MCF 10A (cell line): ENCODE measurements at regions not wholly inside any gene's neighbourhood (a gene's known extent, or its start where the extent isn't known, plus 50 kb on each side); places are given as distances from the start of the nearest gene placed in this dataset.

ENCODE experiments used
- BruUV-seq: library from RNA; stranded (reverse); fragments of 400-500 nt; replicated peaks from 2 replicates; lab custom pipeline; 2021; lab: Mats Ljungman, UMichigan
- CTCF ChIA-PET: fragments of 300-600 bp; sonication (Branson Sonifier 250); formaldehyde crosslinking; extraction: SDS; loops from one replicate; lab custom pipeline; 2021; ENCODE audit warnings: antibody characterized with exemption, inconsistent platforms; lab: Yijun Ruan, JAX
- POLR2A ChIA-PET: fragments of 300-600, 350-650 bp; sonication (Branson Sonifier 250); formaldehyde crosslinking; extraction: SDS; loops from one replicate; lab custom pipeline; 2020; ENCODE audit warnings: antibody characterized with exemption, inconsistent platforms; lab: Yijun Ruan, JAX
- DNase-seq: peaks from one replicate; pipeline ENCODE4 v3.0.0-alpha.2; 2018; ENCODE audit not compliant: unreplicated experiment
- H3K27ac Mint-ChIP-seq: one replicate; pipeline ENCODE4 v1.8.0; 2022; ENCODE audit warnings: mild to moderate bottlenecking, low read depth, mixed read lengths; ENCODE audit not compliant: unreplicated experiment
- H3K27me3 Mint-ChIP-seq: one replicate; pipeline ENCODE4 v1.8.0; 2022; ENCODE audit warnings: mixed read lengths; ENCODE audit not compliant: insufficient read depth, unreplicated experiment
- H3K36me3 Mint-ChIP-seq: one replicate; pipeline ENCODE4 v1.8.0; 2022; ENCODE audit warnings: mild to moderate bottlenecking, moderate library complexity, mixed read lengths; ENCODE audit not compliant: insufficient read depth, unreplicated experiment
- H3K4me1 Mint-ChIP-seq: one replicate; pipeline ENCODE4 v1.8.0; 2022; ENCODE audit warnings: mixed read lengths; ENCODE audit not compliant: insufficient read depth, unreplicated experiment
- H3K4me3 Mint-ChIP-seq: one replicate; pipeline ENCODE4 v1.8.0; 2022; ENCODE audit warnings: mild to moderate bottlenecking, moderate library complexity, mixed read lengths; ENCODE audit not compliant: unreplicated experiment
- H3K9me3 Mint-ChIP-seq: one replicate; pipeline ENCODE4 v1.8.0; 2022; ENCODE audit warnings: mixed read lengths; ENCODE audit not compliant: unreplicated experiment
- intact Hi-C: fragments of 100-400 bp; cut with micrococcal nuclease; formaldehyde crosslinking; loops from 2 replicates; pipeline ENCODE4 v1.14.1; 2022
- TF ChIP-seq, protein P1 (sequence below): fragments of 200-600 bp; IDR thresholded peaks from one replicate; pipeline ENCODE4 v1.8.0; 2022; ENCODE audit warnings: antibody characterized with exemption, mild to moderate bottlenecking; ENCODE audit not compliant: unreplicated experiment

DNA sequence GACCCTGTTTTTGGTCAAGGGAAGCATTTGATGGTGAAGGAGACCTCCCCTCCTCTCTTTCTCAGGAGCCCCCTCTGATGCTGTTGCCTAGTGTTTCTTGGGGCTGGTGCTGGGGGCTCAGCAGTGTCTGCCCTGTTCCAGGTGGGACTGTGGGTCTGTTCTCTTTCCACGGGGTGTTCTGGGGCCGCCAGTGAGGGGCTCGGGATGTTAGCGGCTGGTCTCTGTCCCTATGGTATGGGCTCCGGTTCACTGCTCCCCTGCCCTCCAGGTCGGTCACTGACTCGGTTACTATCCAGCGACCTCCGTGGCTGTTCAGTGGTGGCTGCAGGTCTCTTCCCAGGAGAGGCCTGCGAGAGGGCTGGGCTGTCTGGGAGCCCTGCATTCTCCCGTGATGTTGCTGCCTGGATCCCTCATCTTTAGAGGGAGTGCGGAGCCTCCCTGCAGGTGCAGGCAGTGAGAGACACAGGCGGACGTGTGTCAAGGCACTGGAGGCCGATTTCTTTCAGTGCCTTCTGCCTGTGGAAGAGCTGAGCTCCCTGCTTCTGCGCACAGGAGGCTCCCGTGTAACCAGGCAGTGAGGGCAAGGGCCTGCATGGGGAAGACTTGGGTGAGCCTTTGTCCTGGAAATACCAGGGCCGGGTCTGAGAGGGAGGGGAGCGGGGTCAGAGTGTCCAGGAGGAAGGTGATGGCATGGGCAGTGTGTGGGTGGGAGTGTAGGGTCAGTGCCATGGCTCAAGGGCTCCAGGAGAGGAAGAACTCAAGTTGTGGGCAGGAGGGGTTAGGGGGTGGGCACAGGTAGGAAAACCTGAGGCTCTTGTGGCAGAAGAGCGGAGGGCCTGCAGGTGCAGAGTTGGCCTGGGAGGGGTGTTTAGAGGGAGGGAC, 362.6 kb downstream of the TMEM121 start:
- no peaks in the 10 kb centered on the region for H3K27me3 Mint-ChIP-seq
- ChIA-PET POLR2A (no interaction called here), CTCF (no interaction called here)
- H3K4me3 Mint-ChIP-seq, result no peak overlapping the region
- TF ChIP-seq, protein P1, sequence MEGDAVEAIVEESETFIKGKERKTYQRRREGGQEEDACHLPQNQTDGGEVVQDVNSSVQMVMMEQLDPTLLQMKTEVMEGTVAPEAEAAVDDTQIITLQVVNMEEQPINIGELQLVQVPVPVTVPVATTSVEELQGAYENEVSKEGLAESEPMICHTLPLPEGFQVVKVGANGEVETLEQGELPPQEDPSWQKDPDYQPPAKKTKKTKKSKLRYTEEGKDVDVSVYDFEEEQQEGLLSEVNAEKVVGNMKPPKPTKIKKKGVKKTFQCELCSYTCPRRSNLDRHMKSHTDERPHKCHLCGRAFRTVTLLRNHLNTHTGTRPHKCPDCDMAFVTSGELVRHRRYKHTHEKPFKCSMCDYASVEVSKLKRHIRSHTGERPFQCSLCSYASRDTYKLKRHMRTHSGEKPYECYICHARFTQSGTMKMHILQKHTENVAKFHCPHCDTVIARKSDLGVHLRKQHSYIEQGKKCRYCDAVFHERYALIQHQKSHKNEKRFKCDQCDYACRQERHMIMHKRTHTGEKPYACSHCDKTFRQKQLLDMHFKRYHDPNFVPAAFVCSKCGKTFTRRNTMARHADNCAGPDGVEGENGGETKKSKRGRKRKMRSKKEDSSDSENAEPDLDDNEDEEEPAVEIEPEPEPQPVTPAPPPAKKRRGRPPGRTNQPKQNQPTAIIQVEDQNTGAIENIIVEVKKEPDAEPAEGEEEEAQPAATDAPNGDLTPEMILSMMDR, result no peak
- no peak overlapping the region for H3K27ac Mint-ChIP-seq
- BruUV-seq, result no TSS peak
- H3K4me1 Mint-ChIP-seq, result no peaks in the 10 kb centered on the region
- DNase-seq, result no peak
- peaks cover 6% of the 10 kb centered on the region for H3K36me3 Mint-ChIP-seq
- no peaks in the 10 kb centered on the region for H3K9me3 Mint-ChIP-seq
- intact Hi-C loops, result no loop called here

DNA sequence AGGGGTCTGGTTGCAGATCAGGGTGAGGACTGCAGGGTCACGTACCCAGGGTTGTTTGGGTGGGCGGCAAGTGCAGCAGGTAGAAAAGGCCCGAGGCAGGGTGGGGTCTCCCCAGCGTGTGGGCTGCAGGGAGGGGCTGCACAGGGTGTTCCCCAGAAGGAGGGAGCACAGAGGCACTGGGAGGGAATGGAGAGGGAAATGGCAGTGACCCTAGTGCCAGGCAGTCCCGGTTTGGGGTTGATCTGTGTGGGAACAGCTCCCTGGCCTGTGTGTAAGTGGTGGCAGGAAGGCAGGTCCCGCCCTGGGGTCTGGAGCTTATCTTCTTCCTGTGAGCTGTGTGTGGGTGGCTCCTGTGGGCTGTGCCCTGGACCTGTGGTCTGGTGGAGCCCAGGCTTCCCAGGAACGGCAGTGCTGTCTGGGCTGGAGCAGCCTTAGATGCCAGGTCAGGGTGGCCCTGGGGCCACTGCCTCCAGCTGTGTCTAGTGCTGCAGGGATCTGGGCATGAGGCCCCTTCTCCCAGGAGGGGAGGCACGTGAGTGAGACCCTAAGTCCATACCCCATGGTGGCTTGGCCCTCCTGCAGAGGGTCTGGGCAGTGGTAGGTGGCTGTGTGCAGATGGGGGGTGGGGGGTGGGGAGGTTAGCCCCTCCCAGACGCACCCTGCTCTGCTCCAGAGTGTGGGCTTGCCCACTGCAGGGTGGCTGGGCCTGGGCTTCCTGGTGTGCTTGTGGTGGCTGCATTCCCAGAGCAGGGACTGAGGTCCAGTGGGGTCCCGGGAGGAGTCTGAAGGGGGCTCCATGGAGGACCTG, 363.5 kb downstream of the TMEM121 start:
- Mint-ChIP-seq H3K27me3 (no peaks in the 10 kb centered on the region), H3K27ac (no peak overlapping the region), H3K4me3 (no peak overlapping the region), H3K36me3 (peaks cover 6% of the 10 kb centered on the region), H3K9me3 (no peaks in the 10 kb centered on the region), H3K4me1 (no peaks in the 10 kb centered on the region)
- POLR2A ChIA-PET, result no interaction called here
- CTCF ChIA-PET, result no interaction called here
- no TSS peak for BruUV-seq
- DNase-seq, result no peak
- intact Hi-C loops, result no loop called here
- TF ChIP-seq, protein P1, result no peak

DNA sequence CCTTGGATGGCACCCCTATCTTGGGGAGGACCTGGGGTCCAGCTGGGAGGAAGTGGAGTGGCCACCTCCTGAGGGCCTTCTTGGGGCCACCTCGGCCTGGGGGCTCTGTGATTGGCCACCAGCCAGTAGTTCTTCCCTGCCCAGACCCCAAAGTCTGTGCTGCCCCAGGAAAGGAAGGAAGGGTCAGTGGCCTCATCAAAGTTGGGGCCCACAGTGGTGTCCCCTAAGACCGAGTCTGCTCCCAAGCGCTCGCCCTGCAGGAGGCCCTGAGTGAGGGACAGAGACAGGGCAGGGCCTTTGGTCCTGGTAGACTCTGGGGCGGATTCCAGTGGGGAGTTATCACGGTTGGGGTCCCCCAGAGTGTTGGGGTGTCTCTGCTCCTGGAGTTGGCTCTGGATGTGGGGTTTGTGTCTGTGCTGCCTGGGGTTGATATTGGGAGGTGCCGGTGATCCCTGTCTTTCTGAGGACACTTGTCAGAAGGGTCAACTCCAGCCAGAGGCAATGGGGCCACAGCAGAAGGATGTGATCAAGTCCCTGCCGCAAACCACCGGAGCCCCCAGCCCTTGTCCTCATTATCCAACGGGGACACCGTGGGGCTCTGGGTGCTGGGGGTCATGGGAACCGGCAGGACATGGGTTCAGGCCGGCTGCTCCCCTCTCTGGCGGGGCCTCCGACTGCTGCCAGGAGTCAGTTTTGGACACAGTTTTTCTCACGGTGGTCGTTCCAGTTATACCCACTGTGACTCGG, 364.3 kb downstream of the TMEM121 start:
- H3K36me3 Mint-ChIP-seq, result peaks cover 6% of the 10 kb centered on the region
- H3K4me3 Mint-ChIP-seq, result no peak overlapping the region
- H3K4me1 Mint-ChIP-seq, result no peaks in the 10 kb centered on the region
- DNase-seq, result no peak
- ChIA-PET POLR2A (no interaction called here), CTCF (no interaction called here)
- no TSS peak for BruUV-seq
- TF ChIP-seq, protein P1, result no peak
- H3K27me3 Mint-ChIP-seq, result no peaks in the 10 kb centered on the region
- no peaks in the 10 kb centered on the region for H3K9me3 Mint-ChIP-seq
- H3K27ac Mint-ChIP-seq, result no peak overlapping the region
- intact Hi-C loops, result no loop called here

DNA sequence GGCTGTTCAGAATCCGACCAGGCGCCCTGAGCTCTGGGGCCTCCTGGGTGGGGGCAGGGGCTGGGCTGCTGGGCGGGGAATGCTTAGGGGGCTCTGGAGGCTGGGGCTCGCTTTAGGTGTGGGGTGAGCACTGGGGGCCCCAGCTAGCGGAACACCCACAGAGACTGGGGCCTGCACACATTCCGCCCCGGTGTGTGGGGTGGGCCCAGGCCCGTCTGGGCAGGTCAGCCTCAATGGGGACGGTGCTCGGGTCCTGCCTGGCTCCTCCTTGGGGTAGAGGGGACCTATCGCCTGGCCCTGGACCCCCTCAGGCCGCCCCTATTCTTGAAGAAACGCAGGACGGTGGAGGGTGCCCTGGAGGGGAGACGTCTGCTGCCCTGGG, 364.8 kb downstream of the TMEM121 start:
- H3K4me1 Mint-ChIP-seq, result no peaks in the 10 kb centered on the region
- no peaks in the 10 kb centered on the region for H3K9me3 Mint-ChIP-seq
- ChIA-PET CTCF (no interaction called here), POLR2A (no interaction called here)
- DNase-seq, result no peak
- peaks cover 6% of the 10 kb centered on the region for H3K36me3 Mint-ChIP-seq
- no peak overlapping the region for H3K27ac Mint-ChIP-seq
- H3K27me3 Mint-ChIP-seq, result no peaks in the 10 kb centered on the region
- no peak overlapping the region for H3K4me3 Mint-ChIP-seq
- TF ChIP-seq, protein P1, result no peak
- intact Hi-C loops, result no loop called here
- no TSS peak for BruUV-seq
